HL-60 (cell line): ENCODE measurements at regions not wholly inside any gene's neighbourhood (a gene's known extent, or its start where the extent isn't known, plus 50 kb on each side); places are given as distances from the start of the nearest gene placed in this dataset.

Experiments used
- DNase-seq, 2 experiments: peaks; one replicate each; pipeline ENCODE4 v3.0.0-alpha.2; 2010 to 2020; ENCODE audit warnings: low read depth in 1 of 2, low spot score in 1 of 2
- H3K27ac ChIP-seq: fragments of 250-450 bp; sonication (Bioruptor Pico); replicated peaks from 2 replicates; pipeline ENCODE4 v1.5.1; 2020; ENCODE audit warnings: mild to moderate bottlenecking, moderate library complexity
- H3K27me3 ChIP-seq: fragments of 250-450 bp; sonication (Bioruptor Pico); 2 replicates; pipeline ENCODE4 v1.5.1; 2021; ENCODE audit warnings: mild to moderate bottlenecking, moderate library complexity; ENCODE audit not compliant: insufficient read depth, poor library complexity, severe bottlenecking
- H3K4me3 ChIP-seq: replicated peaks from 2 replicates; pipeline ENCODE4 v1.5.1; 2011; ENCODE audit warnings: mild to moderate bottlenecking, control low read depth, low read length; ENCODE audit not compliant: insufficient read depth
- CTCF ChIP-seq: IDR thresholded peaks from one replicate; pipeline ENCODE4 v1.5.1; 2011; ENCODE audit warnings: low read length, control low read depth, inconsistent platforms; ENCODE audit not compliant: insufficient read depth
- GABPA ChIP-seq: IDR thresholded peaks from 2 replicates; pipeline ENCODE4 v1.6.1; 2012; ENCODE audit warnings: low read depth
- POLR2AphosphoS5 ChIP-seq: IDR thresholded peaks from 2 replicates; pipeline ENCODE4 v1.6.1; 2012; ENCODE audit warnings: low read depth
- SPI1 ChIP-seq: IDR thresholded peaks from 2 replicates; pipeline ENCODE4 v1.6.1; 2012; ENCODE audit warnings: low read depth, mild to moderate bottlenecking, borderline replicate concordance
- TF ChIP-seq, protein P1 (sequence below): IDR thresholded peaks from 2 replicates; pipeline ENCODE4 v1.6.1; 2012; ENCODE audit warnings: low read depth; ENCODE audit not compliant: insufficient replicate concordance

- Histone ChIP-seq H3K27me3 (no peaks in the 10 kb centered on the region), H3K27ac (no peak overlapping the region), H3K4me3 (no peak overlapping the region)
- TF ChIP-seq CTCF (no peak), GABPA (no peak), POLR2AphosphoS5 (no peak), SPI1 (no peak)
- TF ChIP-seq, protein P1, sequence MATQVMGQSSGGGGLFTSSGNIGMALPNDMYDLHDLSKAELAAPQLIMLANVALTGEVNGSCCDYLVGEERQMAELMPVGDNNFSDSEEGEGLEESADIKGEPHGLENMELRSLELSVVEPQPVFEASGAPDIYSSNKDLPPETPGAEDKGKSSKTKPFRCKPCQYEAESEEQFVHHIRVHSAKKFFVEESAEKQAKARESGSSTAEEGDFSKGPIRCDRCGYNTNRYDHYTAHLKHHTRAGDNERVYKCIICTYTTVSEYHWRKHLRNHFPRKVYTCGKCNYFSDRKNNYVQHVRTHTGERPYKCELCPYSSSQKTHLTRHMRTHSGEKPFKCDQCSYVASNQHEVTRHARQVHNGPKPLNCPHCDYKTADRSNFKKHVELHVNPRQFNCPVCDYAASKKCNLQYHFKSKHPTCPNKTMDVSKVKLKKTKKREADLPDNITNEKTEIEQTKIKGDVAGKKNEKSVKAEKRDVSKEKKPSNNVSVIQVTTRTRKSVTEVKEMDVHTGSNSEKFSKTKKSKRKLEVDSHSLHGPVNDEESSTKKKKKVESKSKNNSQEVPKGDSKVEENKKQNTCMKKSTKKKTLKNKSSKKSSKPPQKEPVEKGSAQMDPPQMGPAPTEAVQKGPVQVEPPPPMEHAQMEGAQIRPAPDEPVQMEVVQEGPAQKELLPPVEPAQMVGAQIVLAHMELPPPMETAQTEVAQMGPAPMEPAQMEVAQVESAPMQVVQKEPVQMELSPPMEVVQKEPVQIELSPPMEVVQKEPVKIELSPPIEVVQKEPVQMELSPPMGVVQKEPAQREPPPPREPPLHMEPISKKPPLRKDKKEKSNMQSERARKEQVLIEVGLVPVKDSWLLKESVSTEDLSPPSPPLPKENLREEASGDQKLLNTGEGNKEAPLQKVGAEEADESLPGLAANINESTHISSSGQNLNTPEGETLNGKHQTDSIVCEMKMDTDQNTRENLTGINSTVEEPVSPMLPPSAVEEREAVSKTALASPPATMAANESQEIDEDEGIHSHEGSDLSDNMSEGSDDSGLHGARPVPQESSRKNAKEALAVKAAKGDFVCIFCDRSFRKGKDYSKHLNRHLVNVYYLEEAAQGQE: no peak
- no peak for DNase-seq
Observed at GRCh38 chr3:145170121-145170520, 990.9 kb downstream of the PLOD2 start.

DNA sequence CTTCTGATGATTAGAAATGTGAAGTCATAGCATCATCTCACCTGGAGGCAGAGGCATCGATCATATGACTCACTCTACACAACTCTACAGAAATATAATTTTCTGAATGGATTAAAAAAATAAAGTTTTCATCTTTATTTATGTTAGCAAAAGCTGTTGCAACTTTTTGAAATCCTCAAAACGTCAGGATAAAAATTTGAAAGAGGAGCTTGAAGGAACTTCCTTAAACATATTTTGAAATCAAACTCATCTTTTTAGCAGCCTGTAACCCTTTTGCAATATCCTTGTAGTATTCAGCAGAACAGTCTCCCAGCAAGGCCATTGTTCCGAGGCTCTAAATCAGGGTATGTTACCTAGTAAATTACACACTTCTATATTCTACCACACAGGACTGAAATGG, 985.4 kb downstream of the PLOD2 start:
- DNase-seq: no peak
- TF ChIP-seq GABPA (no peak), POLR2AphosphoS5 (no peak), SPI1 (no peak), CTCF (no peak)
- Histone ChIP-seq H3K27ac (no peak overlapping the region), H3K4me3 (no peak overlapping the region), H3K27me3 (no peaks in the 10 kb centered on the region)

- no peaks in the 10 kb centered on the region for H3K27me3 ChIP-seq
- no peak overlapping the region for H3K27ac ChIP-seq
- TF ChIP-seq, protein P1: no peak
- TF ChIP-seq GABPA: no peak
- TF ChIP-seq POLR2AphosphoS5: no peak
- no peak for TF ChIP-seq SPI1
- TF ChIP-seq CTCF: no peak
- H3K4me3 ChIP-seq: no peak overlapping the region
- DNase-seq: no peak
Observed at GRCh38 chr3:145176907-145177306, 984.1 kb downstream of the PLOD2 start.

- Histone ChIP-seq H3K27me3 (no peaks in the 10 kb centered on the region), H3K4me3 (no peak overlapping the region), H3K27ac (no peak overlapping the region)
- no peak for DNase-seq
- TF ChIP-seq GABPA: no peak
- TF ChIP-seq, protein P1: no peak
- no peak for TF ChIP-seq POLR2AphosphoS5
- no peak for TF ChIP-seq CTCF
- TF ChIP-seq SPI1: no peak
Observed at GRCh38 chr3:145177828-145178227, 983.2 kb downstream of the PLOD2 start.
